ENCODE measurements at regions not wholly inside any gene's neighbourhood (a gene's known extent, or its start where the extent isn't known, plus 50 kb on each side); places are given as distances from the start of the nearest gene placed in this dataset.
"Not testable (repeated sequence)": the region's sequence is repeated elsewhere in the genome, so short reads cannot be mapped to it uniquely, and the experiment has no call there.

GRCh38 chr2:237196866-237197618 lies 111.4 kb downstream of the COPS8 start:
- no peak for DNase-seq

GRCh38 chr2:237198164-237198855 lies 112.6 kb downstream of the COPS8 start:
- DNase-seq = no peak

- DNase-seq = no peak
Measured at GRCh38 chr2:237199082-237199481, 113.4 kb downstream of the COPS8 start.

- DNase-seq = no peak
Measured at GRCh38 chr2:237199577-237199976, 113.9 kb downstream of the COPS8 start.

GRCh38 chr2:237200462-237200861 lies 114.8 kb downstream of the COPS8 start:
- no peak for DNase-seq

- no peak for DNase-seq
Measured at GRCh38 chr2:237201461-237202287, 116.0 kb downstream of the COPS8 start.

GRCh38 chr2:237202288-237203030 lies 116.8 kb downstream of the COPS8 start:
- no peak for DNase-seq

GRCh38 chr2:237205043-237205541 lies 119.4 kb downstream of the COPS8 start:
- no peak for DNase-seq

GRCh38 chr2:237205561-237205971 lies 119.9 kb downstream of the COPS8 start:
- no peak for DNase-seq

- DNase-seq = no peak
Measured at GRCh38 chr2:237207646-237208045, 122.0 kb downstream of the COPS8 start.

- no peak for DNase-seq
Measured at GRCh38 chr2:237208373-237209260, 122.9 kb downstream of the COPS8 start.

GRCh38 chr2:237209885-237210284 lies 124.2 kb downstream of the COPS8 start:
- no peak for DNase-seq

- no peak for DNase-seq
Measured at GRCh38 chr2:237210297-237210696, 124.6 kb downstream of the COPS8 start.

GRCh38 chr2:237210763-237211162 lies 125.1 kb downstream of the COPS8 start:
- DNase-seq = no peak

- not testable (repeated sequence) for DNase-seq
Measured at GRCh38 chr2:237212356-237213279, 126.9 kb downstream of the COPS8 start.

GRCh38 chr2:237213315-237214022 lies 127.8 kb downstream of the COPS8 start:
- no peak for DNase-seq

GRCh38 chr2:237214030-237214675 lies 128.5 kb downstream of the COPS8 start:
- no peak for DNase-seq

- no peak for DNase-seq
Measured at GRCh38 chr2:237214963-237215362, 129.3 kb downstream of the COPS8 start.

GRCh38 chr2:237217995-237218616 lies 132.4 kb downstream of the COPS8 start:
- no peak for DNase-seq

Data from GDM1 (cell line).